Stimulated activated CD4-positive, alpha-beta T cell treated with anti-CD3 and anti-CD28 coated beads, Interleukin-4, amount 100 ng/mL, for 24 hours (primary cell): ENCODE measurements at regions not wholly inside any gene's neighbourhood (a gene's known extent, or its start where the extent isn't known, plus 50 kb on each side); places are given as distances from the start of the nearest gene placed in this dataset.

Source experiments
- DNase-seq: peaks from one replicate; pipeline ENCODE4 v3.0.0-alpha.2; 2020

GRCh38 chr11:16685914-16686313 lies 52.5 kb upstream of the C11orf58 start:
- DNase-seq = no peak

- DNase-seq = no peak
These were observed 59.9 kb upstream of the C11orf58 start for GRCh38 chr11:16678466-16679116.

GRCh38 chr11:16669799-16670415 lies 68.5 kb upstream of the C11orf58 start:
- no peak for DNase-seq

- no peak for DNase-seq
These were observed 105.9 kb upstream of the C11orf58 start for GRCh38 chr11:16632295-16633200.

GRCh38 chr11:16630651-16631050 lies 107.8 kb upstream of the C11orf58 start:
- DNase-seq = no peak

- DNase-seq = no peak
These were observed 120.0 kb upstream of the C11orf58 start for GRCh38 chr11:16618431-16618830.

GRCh38 chr11:16615480-16615879 lies 123.0 kb upstream of the C11orf58 start:
- DNase-seq = no peak

- DNase-seq = peak; percentile 65
These were observed 124.7 kb upstream of the C11orf58 start for GRCh38 chr11:16613512-16614381.

- DNase-seq = no peak
These were observed 125.3 kb upstream of the C11orf58 start for GRCh38 chr11:16613262-16613511.

GRCh38 chr11:16612566-16613261 lies 125.7 kb upstream of the C11orf58 start:
- DNase-seq = no peak

- DNase-seq = no peak
These were observed 126.4 kb upstream of the C11orf58 start for GRCh38 chr11:16611926-16612565.

GRCh38 chr11:16611401-16611921 lies 127.0 kb upstream of the C11orf58 start:
- no peak for DNase-seq

- no peak for DNase-seq
These were observed 127.6 kb upstream of the C11orf58 start for GRCh38 chr11:16610738-16611388.

- no peak for DNase-seq
These were observed 128.2 kb upstream of the C11orf58 start for GRCh38 chr11:16610213-16610737.

GRCh38 chr11:16609769-16610168 lies 128.7 kb upstream of the C11orf58 start:
- no peak for DNase-seq

- no peak for DNase-seq
These were observed 130.5 kb upstream of the C11orf58 start for GRCh38 chr11:16607675-16608644.

- no peak for DNase-seq
These were observed 131.4 kb upstream of the C11orf58 start for GRCh38 chr11:16606784-16607674.
